ENCODE measurements at regions not wholly inside any gene's neighbourhood (a gene's known extent, or its start where the extent isn't known, plus 50 kb on each side); places are given as distances from the start of the nearest gene placed in this dataset.
"Not testable (repeated sequence)": the region's sequence is repeated elsewhere in the genome, so short reads cannot be mapped to it uniquely, and the experiment has no call there.

DNA sequence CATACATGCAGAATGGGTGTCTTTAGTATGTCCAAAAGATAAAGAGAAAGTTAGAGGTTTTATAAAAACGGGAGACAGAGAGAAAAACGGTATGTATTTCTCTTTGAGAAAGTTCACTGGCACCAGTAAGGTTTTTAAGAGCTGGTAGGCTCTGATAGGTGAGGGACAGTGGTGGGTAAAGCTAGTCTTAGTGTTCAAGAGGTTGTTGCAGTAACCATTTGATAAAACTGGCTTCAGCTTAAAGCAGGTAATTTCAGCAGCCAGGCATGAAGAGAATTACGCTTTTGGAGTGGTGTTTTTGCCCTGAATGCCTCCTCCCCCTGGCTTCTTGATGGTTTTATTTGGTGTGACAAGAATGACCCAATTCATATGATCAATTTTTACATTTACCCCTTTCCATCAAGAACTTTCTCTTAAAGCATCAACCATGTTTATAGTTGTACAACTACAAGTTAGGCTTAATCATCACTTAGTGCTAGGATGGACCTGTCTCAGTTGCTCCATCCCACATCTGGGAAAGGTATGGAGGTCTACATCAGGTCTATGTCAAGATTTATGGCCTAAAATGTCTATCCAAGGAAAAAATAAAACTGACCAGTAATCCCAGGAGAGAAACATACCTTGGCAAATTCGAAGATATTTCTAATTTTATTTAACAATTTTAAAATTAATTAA lies 1511.1 kb upstream of the TPTE start:
- DNase-seq, H3K4me3 Mint-ChIP-seq, H3K4me1 Mint-ChIP-seq, H3K9me3 Mint-ChIP-seq, ATAC-seq, H3K27ac Mint-ChIP-seq: not testable (repeated sequence)
- peaks cover 66% of the 10 kb centered on the region for H3K27me3 Mint-ChIP-seq

DNA sequence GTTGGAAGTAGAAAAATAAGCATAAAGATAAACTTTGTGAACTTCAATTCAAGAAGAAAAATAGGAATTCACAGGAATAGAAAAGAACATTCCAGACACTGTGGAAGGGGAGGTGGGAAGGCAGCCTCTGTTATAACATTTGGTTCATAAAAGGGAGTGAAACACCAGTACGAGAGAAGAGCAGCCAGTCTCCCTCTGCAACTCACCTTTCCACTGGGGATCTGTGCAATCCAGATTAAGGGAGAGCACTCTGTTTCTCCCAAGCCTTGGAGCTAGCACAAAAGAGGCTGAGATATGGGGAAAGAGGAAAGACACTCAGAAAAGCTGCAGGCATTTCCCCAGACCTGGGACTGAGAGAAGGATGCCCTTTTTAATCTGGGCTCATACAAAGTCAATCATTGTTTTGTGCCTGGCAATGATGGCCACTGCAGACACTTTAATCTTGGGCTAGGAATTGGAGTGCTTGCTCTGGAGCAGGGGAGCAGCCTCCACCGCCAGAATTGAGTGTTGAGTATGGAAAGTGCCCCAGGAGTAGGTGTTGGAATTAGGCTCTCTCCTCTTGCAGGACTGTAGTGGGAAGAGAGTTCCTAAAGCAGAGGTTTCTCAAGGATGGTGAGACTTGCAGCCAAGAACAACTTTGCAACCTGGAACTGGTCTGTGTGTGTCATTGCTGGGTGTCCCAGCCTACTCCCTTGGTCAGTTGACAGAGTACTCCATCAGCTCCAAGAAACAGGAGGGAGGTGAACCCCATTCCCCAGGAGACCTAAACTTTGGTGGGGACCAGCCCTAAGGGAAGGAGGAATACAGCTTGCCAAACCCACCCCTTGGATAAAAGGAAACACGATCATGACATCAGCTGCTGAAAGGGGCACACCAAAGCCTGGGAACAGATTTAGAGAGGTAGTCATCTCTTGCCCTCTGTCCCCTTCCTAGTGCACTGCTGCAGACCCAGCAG lies 1510.2 kb upstream of the TPTE start:
- not testable (repeated sequence) for DNase-seq, H3K4me1 Mint-ChIP-seq, H3K4me3 Mint-ChIP-seq, H3K27ac Mint-ChIP-seq, ATAC-seq
- Mint-ChIP-seq H3K9me3 (peaks cover 0 to 10% of the 10 kb centered on the region in 2 donors), H3K27me3 (peaks cover 75% of the 10 kb centered on the region)

DNA sequence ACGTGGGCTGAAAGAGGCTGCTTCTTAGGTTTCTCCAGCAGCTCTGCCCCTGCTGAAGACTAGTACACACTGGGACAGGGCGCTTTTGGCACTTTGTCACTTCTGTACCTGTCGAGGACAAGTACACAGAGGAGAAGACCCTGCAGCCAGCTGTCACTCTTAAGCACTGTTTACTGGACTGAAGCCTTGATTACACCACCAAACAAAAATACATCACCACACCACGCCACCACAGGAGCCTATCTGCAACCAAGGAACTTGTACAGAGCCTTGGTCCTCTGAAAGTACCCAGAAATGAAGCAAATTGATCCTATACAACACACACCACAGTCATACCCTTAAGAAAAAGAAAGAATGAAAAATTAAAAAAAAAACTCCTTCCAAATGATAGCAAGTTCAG lies 1509.5 kb upstream of the TPTE start:
- not testable (repeated sequence) for H3K27ac Mint-ChIP-seq, ATAC-seq, DNase-seq, H3K4me3 Mint-ChIP-seq, H3K4me1 Mint-ChIP-seq
- peaks cover 70% of the 10 kb centered on the region for H3K27me3 Mint-ChIP-seq
- peaks cover 0 to 10% of the 10 kb centered on the region in 2 donors for H3K9me3 Mint-ChIP-seq

DNA sequence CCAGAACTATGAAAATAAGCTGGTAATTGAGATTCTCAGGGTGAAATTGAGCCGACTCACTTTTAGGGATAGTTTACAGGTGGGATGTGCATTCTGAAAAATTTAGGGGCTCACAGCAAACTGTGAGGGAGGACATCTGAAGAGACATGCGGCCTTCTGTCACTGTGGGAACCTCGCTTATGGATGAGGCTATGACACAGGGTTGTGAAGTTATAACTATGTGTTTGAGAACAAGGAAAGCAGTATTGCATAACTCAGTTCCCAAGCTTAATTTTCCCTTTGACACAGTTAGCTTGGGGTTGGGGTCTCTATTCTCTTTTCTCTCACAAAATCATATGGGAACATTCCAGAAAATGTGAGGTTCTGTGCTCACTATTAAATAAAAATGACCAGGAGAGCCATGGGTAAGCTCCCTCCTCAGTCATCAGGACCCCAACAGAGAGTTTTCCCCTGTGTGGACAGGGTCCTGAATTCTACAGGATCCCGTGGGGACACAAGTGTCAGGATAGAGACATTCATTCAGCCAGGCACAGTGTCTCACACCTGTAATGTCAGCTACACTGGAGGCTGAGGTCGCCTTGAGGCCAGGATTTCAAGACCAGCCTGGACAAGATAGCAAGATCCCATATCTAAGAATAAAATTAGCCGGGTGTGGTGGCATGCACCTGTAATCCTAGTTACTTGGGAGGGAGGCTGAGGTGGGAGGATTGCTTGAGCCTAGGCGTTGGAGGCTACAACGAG lies 1507.7 kb upstream of the TPTE start:
- not testable (repeated sequence) for ATAC-seq, H3K4me1 Mint-ChIP-seq, DNase-seq, H3K27ac Mint-ChIP-seq, H3K4me3 Mint-ChIP-seq
- H3K27me3 Mint-ChIP-seq = peaks cover 55% of the 10 kb centered on the region
- peaks cover 0 to 10% of the 10 kb centered on the region in 2 donors for H3K9me3 Mint-ChIP-seq

DNA sequence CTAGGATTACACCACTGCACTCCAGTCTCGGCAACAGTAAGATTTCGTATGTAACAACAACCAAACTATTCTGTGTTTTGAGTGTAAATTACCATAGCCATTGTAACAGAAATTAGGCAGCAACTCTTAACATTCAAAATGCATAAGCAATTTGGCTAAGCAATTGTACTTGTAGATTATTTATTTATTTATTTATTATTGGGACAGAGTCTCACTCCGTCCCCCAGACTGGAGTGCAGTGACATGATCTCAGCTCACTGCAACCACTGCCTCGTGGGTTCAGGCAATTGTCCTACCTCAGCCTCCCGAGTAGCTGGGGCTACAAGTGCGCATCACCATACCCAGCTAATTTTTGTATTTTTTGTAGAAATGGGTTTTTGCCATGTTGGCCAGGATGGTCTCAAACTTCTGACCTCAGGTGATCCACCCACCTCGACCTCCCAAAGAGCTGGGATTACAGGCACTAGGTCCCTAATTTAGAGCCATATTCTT lies 1507.1 kb upstream of the TPTE start:
- ATAC-seq, H3K27ac Mint-ChIP-seq, H3K4me3 Mint-ChIP-seq, H3K4me1 Mint-ChIP-seq, DNase-seq: not testable (repeated sequence)
- peaks cover 0 to 10% of the 10 kb centered on the region in 2 donors for H3K9me3 Mint-ChIP-seq
- H3K27me3 Mint-ChIP-seq = peaks cover 49% of the 10 kb centered on the region

DNA sequence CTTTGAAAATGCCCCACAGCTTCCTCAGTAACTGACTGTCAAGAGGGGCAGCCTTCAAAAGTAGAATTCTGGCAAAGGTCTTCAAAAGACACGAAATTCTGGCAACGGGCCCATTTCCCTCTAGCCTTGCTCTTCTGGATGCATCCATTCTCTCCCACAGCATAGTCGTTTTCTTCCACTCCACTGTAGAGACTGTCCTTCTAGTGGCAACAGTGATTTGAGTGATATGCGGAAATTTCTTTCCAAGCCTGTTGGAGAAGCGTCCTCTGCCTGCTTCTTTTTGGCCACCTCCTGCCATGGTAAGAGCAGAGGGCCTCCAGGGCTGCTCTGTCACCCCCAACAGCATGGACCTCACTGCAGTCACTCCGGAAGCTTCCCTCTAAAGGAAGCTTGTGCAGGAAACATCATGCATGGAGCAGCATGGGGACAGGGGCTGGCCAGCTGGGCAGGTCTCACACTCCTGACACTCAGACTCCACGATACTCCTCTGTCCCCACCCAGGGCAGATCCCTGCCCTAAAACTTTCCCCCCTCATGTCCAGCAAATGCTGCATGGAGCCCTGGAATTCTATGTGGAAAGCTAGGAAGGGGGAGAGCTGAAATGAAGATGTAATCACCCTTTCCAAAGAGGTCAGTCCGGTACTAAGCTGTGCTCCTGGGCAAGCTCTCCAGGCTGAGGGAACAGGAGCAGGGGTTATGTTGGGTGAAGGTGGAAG lies 1505.7 kb upstream of the TPTE start:
- Mint-ChIP-seq H3K9me3 (peaks cover 0 to 10% of the 10 kb centered on the region in 2 donors), H3K27me3 (peaks cover 43% of the 10 kb centered on the region), H3K27ac (peak overlapping the region in 1 of 2 donors; percentile 79)
- ATAC-seq, DNase-seq, H3K4me3 Mint-ChIP-seq, H3K4me1 Mint-ChIP-seq: not testable (repeated sequence)

DNA sequence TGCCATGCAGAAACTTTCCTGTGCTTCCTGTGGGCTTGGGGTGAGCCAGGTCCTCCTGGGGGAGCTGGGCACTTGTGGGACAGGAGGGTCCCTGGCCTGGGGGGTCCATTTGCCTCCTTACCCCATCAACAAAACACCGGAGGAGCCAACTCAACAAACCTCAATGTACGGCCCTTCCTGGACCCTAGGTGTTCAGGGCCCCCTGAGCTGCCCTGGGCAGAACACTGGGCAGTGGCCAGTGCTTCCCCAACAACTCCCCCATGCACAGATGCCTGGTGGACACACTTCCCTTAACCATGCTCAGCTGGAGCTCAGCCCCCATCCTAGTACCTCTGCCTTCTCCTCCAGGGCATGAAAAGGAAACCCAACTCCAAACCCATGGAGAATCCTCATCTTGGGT lies 1504.2 kb upstream of the TPTE start:
- H3K27me3 Mint-ChIP-seq = peaks cover 27% of the 10 kb centered on the region
- ATAC-seq, DNase-seq, H3K4me3 Mint-ChIP-seq, H3K4me1 Mint-ChIP-seq, H3K27ac Mint-ChIP-seq: not testable (repeated sequence)
- H3K9me3 Mint-ChIP-seq = peaks cover 0 to 10% of the 10 kb centered on the region in 2 donors

DNA sequence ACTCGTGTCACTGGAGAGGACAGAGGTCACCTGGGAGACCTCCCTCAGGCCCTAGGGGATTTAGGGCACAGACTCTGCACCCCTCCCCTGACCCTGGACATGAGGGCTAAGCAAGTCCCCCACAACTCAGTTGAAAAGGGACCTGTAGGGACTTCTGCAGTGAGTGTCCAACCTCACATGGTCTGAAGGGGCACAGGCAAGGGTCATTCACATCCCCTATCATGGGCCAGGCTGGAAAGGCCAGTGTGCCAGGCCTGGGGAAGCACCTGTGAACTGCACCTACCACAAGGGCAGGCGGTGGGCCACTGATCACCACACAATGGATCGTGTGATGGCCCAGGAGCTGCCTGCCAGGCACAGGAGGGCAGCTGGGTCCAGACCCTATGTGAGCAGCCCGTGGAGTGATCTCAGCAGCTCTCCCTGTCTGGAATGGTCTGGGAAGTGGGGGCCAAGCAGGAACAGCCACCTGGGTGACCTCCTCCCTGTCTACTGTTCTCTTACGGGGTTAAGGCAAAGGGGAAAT lies 1502.6 kb upstream of the TPTE start:
- not testable (repeated sequence) for H3K4me3 Mint-ChIP-seq, H3K27ac Mint-ChIP-seq, DNase-seq, ATAC-seq, H3K4me1 Mint-ChIP-seq
- H3K27me3 Mint-ChIP-seq = peaks cover 12% of the 10 kb centered on the region
- peaks cover 0 to 10% of the 10 kb centered on the region in 2 donors for H3K9me3 Mint-ChIP-seq

DNA sequence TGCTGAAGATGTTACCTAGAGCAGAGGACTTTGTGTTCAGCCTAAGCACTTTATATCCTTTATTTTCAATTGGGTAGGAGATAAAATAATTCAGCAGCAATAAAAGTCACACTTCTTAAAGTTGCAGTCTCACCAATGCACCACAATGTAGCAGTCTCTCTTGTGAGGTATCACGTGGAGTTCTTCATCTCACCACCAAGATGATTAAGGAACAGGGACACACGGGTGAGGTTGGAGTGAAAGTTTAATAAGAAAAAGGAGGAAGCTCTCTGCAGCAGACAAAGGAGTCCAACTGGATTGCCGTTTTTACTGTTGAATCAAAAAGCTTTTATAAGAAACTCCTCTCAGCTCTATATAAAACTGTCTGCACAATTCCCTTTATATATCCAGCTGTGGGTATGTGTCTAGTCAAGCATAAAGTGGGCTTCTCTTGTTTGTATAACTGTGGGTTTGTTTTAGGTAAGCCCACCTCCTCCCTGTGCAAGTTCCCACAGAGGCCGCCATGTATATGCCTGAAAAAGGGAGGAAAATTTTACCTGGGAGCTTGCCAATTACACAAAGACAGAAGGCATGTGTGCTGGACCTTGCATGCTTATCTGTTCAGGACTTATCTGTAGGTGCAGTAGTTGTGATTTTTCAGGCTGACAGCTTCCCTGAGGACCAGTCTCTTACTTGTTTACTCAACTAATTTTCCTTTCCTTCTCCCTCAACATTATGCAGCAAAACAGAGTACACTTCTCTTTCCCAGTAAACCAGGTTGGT lies 1497.2 kb upstream of the TPTE start:
- not testable (repeated sequence) for H3K27ac Mint-ChIP-seq, H3K4me1 Mint-ChIP-seq, ATAC-seq, H3K4me3 Mint-ChIP-seq, H3K9me3 Mint-ChIP-seq, DNase-seq
- peaks cover 12% of the 10 kb centered on the region for H3K27me3 Mint-ChIP-seq

DNA sequence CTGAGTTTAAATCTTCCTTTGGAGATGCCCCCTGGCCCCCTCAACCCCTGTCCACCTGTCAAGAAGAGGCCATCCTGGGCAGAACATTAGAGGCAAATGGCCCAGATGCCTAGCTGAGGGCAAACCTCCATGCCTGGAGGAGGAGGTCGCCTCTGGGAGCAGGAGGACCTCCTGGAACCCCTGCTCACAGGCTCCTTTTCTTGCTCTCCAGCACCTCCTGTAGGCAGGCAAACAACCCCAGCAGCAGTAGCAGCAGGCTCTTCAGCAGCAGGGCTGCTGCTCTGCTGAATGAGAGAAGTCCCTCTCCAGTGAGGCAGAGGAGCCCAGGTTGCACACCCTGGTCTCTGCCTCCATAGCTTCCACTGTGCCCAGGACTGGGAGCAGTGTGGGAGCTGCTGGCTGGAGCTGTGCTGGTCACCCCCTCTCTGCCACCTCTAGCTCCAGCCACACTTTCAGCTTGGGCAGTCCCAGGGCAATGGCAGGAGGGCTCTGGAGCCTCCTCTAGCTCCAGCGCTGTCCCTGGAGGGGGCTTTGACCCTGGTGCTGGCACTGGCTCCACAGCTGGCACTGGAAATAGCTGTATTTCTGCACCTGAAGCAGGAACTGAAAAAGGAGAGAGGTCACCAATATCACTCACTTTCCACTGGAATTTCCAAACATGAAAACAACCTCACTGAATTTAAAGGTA lies 1494.5 kb upstream of the TPTE start:
- not testable (repeated sequence) for H3K4me3 Mint-ChIP-seq, DNase-seq, ATAC-seq, H3K4me1 Mint-ChIP-seq, H3K9me3 Mint-ChIP-seq
- Mint-ChIP-seq H3K27ac (peak overlapping the region; percentile 7 to 40), H3K27me3 (peaks cover 12% of the 10 kb centered on the region)

DNA sequence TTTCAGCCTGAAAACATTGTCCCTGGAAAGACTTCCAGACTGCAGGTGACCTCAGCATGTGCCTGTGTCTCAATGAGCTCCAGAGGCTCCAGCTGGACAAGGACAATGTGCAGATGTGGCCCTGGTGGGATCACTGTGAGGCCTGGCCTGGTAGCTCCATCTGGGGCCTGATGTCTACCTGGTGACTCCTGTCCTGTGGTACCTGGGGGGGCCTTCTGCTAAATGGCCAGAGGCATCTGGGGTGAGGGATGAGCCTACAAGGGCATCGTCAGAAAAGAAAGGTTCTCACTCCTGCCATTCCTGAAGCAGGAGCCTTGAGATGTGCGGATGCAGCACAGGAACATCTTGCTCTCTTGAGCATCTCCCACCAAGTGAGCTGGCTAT lies 1494.0 kb upstream of the TPTE start:
- H3K27me3 Mint-ChIP-seq = peaks cover 12% of the 10 kb centered on the region
- not testable (repeated sequence) for H3K27ac Mint-ChIP-seq, H3K4me3 Mint-ChIP-seq, H3K9me3 Mint-ChIP-seq, H3K4me1 Mint-ChIP-seq, DNase-seq, ATAC-seq

DNA sequence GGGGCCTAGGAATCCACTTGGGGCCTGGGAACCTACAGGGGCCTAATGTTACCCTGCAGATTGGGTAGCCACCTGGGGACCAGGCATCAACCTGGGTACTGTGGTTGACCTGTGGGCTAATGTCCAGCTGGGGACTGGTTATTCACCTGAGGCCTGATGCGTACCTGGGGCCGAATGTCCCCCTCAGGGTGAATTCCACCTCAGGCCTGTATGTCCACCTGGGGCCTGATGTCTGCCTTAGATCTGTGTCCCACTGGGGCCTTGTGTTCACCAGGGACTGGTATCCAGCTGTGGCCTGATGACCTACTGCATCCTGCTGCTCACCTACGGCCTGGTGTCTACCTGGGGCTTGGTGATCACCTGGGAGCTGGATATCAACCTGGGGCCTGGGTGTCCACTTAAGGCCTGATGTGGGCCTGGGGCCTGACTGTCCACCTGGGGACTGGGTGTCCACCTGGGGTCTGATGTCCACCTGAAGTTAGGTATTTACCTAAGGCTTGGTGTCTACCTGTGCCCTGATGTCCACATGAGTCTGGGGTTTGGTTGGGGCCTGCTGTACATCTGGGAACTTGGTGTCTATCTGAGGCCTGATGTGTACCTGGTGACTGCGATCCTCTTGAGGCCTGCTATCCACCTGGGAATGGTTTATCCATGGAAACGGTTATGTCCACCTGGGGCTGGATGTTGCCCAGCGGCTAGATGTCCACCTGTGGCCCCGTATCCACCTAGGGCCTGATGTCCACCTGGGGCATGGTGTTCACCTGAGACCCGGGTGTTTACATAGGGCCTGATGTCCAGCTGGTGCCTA lies 1492.6 kb upstream of the TPTE start:
- H3K4me3 Mint-ChIP-seq, H3K9me3 Mint-ChIP-seq, H3K27ac Mint-ChIP-seq, DNase-seq, ATAC-seq, H3K4me1 Mint-ChIP-seq: not testable (repeated sequence)
- H3K27me3 Mint-ChIP-seq = peaks cover 12% of the 10 kb centered on the region

DNA sequence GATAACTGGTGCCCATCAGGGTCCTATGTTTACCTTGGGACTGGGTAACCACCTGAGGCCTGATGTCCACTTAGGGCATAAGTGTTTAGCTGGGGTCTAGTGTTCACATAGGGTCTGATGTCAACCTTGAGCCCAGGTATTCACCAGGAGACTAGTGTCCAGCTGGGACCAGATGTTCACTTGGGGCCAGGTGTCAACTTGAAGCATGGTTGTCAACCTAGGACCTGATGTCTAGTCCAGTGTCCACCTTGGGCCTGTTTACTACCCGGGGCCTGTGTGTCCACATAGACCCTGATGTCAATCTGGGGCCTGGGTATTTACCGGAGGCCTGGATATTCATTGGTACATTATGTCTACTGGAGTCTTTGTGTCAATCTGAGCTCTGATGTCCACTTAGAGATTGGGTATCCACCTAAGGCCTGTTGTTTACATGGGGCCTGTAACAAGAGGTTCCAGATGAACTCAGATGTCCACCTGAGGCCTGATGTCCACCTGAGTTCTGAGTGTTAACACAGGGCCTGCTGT lies 1491.2 kb upstream of the TPTE start:
- not testable (repeated sequence) for ATAC-seq, H3K4me3 Mint-ChIP-seq, DNase-seq, H3K4me1 Mint-ChIP-seq, H3K27ac Mint-ChIP-seq, H3K9me3 Mint-ChIP-seq
- H3K27me3 Mint-ChIP-seq = peaks cover 12% of the 10 kb centered on the region

Data from stimulated activated naive CD8-positive, alpha-beta T cell treated with anti-CD3 and anti-CD28 coated beads, Interleukin-15, amount 100 ng/mL, for 72 hours (primary cell).